GM12873 (cell line): ENCODE measurements at regions not wholly inside any gene's neighbourhood (a gene's known extent, or its start where the extent isn't known, plus 50 kb on each side); places are given as distances from the start of the nearest gene placed in this dataset.

Experiments
- TF ChIP-seq, protein P1 (sequence below): IDR thresholded peaks from 2 replicates; pipeline ENCODE4 v1.5.1; 2012; ENCODE audit warnings: low read depth, mild to moderate bottlenecking, moderate library complexity, low read length, control low read depth; ENCODE audit not compliant: insufficient read depth; ENCODE audit errors: missing control alignments

DNA sequence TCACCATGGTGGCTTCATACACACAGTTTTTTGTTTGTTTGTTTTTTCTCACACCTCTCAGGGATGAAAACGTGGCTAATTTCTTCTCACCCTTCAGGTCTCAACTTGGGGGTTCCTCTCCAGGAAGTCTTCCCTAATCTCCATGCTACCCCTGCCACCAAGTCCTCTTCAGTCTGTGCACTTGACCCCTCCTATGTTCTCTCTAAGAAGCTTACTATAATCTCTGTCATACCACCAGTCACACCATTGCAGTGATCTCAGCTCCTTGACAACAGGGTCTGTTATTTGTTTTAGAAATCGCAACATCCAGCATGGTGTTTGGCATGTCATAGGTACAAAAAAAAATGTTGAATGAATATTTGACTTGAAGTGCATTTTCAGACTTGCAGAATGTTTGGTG lies 83.4 kb downstream of the PRORP start:
- TF ChIP-seq, protein P1, sequence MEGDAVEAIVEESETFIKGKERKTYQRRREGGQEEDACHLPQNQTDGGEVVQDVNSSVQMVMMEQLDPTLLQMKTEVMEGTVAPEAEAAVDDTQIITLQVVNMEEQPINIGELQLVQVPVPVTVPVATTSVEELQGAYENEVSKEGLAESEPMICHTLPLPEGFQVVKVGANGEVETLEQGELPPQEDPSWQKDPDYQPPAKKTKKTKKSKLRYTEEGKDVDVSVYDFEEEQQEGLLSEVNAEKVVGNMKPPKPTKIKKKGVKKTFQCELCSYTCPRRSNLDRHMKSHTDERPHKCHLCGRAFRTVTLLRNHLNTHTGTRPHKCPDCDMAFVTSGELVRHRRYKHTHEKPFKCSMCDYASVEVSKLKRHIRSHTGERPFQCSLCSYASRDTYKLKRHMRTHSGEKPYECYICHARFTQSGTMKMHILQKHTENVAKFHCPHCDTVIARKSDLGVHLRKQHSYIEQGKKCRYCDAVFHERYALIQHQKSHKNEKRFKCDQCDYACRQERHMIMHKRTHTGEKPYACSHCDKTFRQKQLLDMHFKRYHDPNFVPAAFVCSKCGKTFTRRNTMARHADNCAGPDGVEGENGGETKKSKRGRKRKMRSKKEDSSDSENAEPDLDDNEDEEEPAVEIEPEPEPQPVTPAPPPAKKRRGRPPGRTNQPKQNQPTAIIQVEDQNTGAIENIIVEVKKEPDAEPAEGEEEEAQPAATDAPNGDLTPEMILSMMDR = no peak

DNA sequence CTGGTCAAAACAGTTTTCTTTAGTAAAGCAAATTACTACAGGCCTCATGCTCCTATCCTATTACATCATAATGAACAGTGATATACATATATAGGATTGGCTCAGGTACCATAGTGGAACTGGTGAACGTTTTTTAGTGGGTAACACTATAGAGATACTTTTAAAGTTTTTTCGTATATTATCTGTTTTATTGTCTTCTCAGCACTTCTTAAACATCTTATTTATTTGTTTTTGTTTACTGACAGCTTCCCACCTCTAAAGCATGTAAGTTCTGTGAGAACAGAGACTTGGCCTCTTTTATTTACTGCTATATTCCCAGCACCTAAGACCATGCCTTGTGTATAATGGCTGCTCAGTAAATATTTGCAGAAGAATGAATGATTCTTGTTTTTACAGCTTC lies 81.1 kb upstream of the PSMA6 start:
- TF ChIP-seq, protein P1 = no peak

DNA sequence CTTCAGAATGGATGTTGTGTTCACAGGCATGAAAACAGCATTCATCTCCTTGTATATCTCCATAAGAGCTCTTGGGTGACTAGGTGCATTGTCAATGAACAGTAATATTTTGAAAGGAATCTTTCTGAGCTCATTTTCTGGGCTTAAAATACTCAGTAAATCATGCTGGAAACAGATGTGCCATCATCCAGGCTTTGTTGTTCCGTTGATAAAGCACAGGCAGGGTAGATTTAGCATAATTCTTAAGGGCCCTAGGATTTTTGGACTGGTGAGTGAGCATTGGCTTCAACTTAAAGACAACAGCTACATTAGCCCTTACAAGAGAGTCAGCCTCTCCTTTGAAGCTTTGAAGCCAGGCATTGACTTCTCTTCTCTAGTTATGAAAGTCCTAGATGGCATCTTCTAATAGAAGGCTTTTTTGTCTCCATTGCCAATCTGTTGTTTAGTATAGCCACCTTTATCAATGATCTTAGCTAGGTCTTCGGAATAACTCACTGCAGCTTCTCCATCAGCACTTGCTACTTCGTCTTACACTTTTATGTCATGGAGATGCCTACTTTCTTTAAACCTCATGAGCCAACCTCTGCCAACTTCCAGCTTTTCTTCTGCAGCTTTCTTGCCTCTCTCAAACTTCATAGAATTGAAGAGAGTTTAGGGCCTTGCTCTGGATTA lies 79.6 kb upstream of the PSMA6 start:
- TF ChIP-seq, protein P1 = no peak

DNA sequence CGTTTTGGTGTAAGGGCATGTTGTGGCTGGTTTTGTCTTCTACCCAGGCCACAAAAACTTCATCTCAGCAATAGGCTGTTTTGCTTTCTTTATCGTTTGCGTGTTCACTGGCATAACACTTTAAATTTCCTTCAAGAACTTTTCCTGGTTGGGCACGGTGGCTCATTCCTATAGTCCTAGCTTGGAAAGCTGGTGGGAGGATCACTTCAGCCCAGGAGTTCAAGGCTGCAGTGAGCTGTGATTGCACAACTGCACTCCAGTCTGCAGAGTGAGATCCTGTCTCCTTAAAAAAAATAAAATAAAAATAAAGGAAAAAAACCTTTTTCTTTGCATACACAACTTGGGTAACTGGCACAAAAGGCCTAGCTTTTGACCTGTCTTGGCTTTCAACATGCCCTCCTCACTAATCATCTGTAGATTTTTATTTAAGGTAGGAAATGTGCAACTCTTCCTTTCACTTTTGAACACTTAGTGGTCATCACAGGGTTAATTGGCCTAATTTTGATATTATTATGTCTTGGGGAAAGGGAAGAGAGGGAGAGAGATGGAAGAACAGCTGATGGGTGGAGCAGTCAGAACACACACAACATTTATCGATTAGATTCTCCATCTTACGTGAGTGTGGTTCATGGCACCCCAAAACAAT lies 78.9 kb upstream of the PSMA6 start:
- TF ChIP-seq, protein P1 = no peak

DNA sequence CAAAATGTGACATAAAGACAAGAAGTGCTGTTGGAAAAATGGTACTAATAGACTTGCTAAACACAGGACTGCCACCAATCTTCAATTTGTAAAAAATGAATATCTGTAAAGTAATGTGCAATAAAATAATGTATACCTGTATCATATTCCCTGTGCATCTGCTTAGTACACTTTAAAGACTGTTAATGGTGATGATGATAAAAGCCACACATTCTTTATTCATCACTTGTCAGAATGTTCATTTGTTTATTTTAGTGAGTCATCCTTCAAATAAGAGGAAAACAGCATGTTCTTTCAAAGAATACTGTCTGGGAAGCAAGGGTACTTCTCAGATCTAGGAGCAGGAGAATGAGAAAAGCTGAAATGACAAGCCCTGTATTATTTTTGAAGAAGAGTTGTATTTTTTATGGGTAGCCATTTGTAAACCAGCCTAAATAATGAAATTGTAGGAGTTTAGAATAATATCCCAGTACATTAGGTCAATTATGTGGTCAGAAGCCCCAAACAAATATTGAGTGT lies 78.3 kb upstream of the PSMA6 start:
- TF ChIP-seq, protein P1 = no peak

DNA sequence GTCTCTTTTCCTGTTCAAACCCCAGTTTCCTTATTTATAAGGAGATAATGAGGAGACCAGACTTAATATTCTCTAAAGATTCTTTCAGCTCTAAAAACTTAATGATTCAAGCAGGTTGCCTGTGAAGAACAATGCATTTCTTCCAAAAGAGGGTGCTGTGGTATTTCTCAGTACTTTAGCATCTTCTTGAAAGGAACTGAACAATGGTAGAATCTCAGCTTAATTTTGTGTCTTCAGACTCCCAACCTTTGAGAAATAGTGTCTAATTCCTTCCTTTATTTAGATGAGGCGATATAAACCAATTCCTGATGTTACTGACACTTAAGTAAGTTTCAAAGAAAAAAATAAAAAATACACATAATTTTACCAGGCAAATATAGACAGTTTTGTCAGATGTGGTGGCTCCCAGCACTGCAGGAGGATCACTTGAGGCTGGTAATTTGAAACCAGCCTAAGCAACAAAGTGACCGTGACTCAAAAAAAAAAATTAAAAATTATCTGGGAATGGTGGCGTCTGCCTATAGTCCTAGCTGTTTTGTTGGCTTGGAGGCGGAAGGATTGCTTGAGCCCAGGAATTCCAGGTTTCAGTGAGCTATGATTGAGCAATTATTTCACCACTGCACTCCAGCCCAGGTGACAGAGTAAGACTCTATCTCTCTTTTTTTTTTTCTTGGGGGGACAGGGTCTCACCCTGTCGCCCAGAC lies 76.9 kb upstream of the PSMA6 start:
- TF ChIP-seq, protein P1 = peak; percentile 35

DNA sequence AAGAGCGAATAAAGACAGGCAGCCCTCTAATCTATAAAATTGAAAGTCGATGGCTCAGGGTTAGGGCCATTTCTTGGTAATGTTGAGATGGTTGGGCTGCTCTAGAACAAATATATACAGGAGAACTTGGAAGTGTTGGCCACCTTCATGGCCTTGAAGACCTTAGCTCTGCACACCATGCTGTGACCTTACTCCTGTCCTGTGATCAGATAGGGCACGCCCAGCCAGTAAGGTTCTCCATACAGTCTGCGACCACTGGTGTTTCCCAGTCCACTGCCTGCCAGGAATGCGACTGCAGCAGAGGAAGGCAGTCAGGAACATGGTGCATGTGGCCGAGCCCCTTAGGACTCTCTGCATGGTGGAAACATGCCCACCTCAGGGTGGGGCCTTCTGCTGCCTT lies 73.2 kb upstream of the PSMA6 start:
- TF ChIP-seq, protein P1 = no peak
